ENCODE measurements at regions not wholly inside any gene's neighbourhood (a gene's known extent, or its start where the extent isn't known, plus 50 kb on each side); places are given as distances from the start of the nearest gene placed in this dataset.

GRCh38 chr12:67891596-67891995 is 97.7 kb upstream of the IFNG-AS1 start:
- TF ChIP-seq, protein P1, sequence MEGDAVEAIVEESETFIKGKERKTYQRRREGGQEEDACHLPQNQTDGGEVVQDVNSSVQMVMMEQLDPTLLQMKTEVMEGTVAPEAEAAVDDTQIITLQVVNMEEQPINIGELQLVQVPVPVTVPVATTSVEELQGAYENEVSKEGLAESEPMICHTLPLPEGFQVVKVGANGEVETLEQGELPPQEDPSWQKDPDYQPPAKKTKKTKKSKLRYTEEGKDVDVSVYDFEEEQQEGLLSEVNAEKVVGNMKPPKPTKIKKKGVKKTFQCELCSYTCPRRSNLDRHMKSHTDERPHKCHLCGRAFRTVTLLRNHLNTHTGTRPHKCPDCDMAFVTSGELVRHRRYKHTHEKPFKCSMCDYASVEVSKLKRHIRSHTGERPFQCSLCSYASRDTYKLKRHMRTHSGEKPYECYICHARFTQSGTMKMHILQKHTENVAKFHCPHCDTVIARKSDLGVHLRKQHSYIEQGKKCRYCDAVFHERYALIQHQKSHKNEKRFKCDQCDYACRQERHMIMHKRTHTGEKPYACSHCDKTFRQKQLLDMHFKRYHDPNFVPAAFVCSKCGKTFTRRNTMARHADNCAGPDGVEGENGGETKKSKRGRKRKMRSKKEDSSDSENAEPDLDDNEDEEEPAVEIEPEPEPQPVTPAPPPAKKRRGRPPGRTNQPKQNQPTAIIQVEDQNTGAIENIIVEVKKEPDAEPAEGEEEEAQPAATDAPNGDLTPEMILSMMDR (IDR thresholded peaks at IDR 0.05; ENCODE audit: low read length), result no peak
- no peak for TF ChIP-seq EZH2 (IDR thresholded peaks at IDR 0.05; ENCODE audit: borderline replicate concordance, low read length)

All from OCI-LY1 (cell line).